Right atrium auricular region (tissue), 2 donors: ENCODE measurements at regions not wholly inside any gene's neighbourhood (a gene's known extent, or its start where the extent isn't known, plus 50 kb on each side); places are given as distances from the start of the nearest gene placed in this dataset.

Source experiments
- DNase-seq: peaks from one replicate; pipeline ENCODE4 v3.0.0-alpha.2; 2019; ENCODE audit warnings: low spot score
- H3K27ac ChIP-seq, 2 donors: fragments of 200-600 bp; sonication (generic); 1 replicate in 1 of 2; 2 replicates in 1 of 2; pipeline ENCODE4 v1.5.1; 2016 to 2019
- H3K27me3 ChIP-seq, 2 donors: fragments of 200-600 bp; sonication (generic); one replicate each; pipeline versions ENCODE4 v1.5.1 to v1.6.0; 2017 to 2019
- H3K36me3 ChIP-seq: fragments of 200-600 bp; sonication (generic); one replicate; pipeline ENCODE4 v1.5.1; 2016
- H3K4me1 ChIP-seq, 2 donors: fragments of 200-600 bp; sonication (generic); one replicate each; pipeline versions ENCODE4 v1.5.1 to v1.6.0; 2017 to 2019
- H3K4me3 ChIP-seq, 2 donors: fragments of 200-600 bp; sonication (generic); 1 replicate in 1 of 2; 2 replicates in 1 of 2; pipeline ENCODE4 v1.5.1; 2017 to 2019; ENCODE audit warnings: mild to moderate bottlenecking in 1 of 2, moderate library complexity in 1 of 2
- H3K9me3 ChIP-seq, 2 donors: fragments of 200-600 bp; sonication (generic); one replicate each; pipeline ENCODE4 v1.5.1; 2019
- CTCF ChIP-seq, 2 donors: fragments of 200-600 bp; sonication (generic); IDR thresholded peaks; one replicate each; pipeline ENCODE4 v1.5.1; 2019; ENCODE audit warnings: antibody characterized with exemption in 2 of 2

- Histone ChIP-seq H3K9me3 (no peaks in the 10 kb centered on the region), H3K36me3 (no peaks in the 10 kb centered on the region), H3K4me1 (no peaks in the 10 kb centered on the region), H3K27ac (no peak overlapping the region), H3K4me3 (no peak overlapping the region), H3K27me3 (no peaks in the 10 kb centered on the region)
- no peak for TF ChIP-seq CTCF (IDR thresholded peaks at IDR 0.05)
- no peak for DNase-seq
These were observed 162.5 kb upstream of the ATP6AP2 start for GRCh38 chrX:40418146-40418812.

GRCh38 chrX:40415675-40416074 is 165.1 kb upstream of the ATP6AP2 start:
- Histone ChIP-seq H3K36me3 (no peaks in the 10 kb centered on the region), H3K4me3 (no peak overlapping the region), H3K27me3 (no peaks in the 10 kb centered on the region), H3K9me3 (no peaks in the 10 kb centered on the region), H3K27ac (no peak overlapping the region), H3K4me1 (no peaks in the 10 kb centered on the region)
- no peak for DNase-seq
- TF ChIP-seq CTCF (IDR thresholded peaks at IDR 0.05) = no peak

- Histone ChIP-seq H3K27me3 (no peaks in the 10 kb centered on the region), H3K4me1 (no peaks in the 10 kb centered on the region), H3K4me3 (no peak overlapping the region), H3K9me3 (peaks cover 0 to 11% of the 10 kb centered on the region in 2 donors), H3K27ac (no peak overlapping the region), H3K36me3 (no peaks in the 10 kb centered on the region)
- TF ChIP-seq CTCF (IDR thresholded peaks at IDR 0.05) = no peak
- DNase-seq = no peak
These were observed 166.4 kb upstream of the ATP6AP2 start for GRCh38 chrX:40414335-40414734.

- H3K9me3 ChIP-seq = peaks cover 0 to 21% of the 10 kb centered on the region in 2 donors
- no peaks in the 10 kb centered on the region for H3K4me1 ChIP-seq
- no peaks in the 10 kb centered on the region for H3K36me3 ChIP-seq
- no peak overlapping the region for H3K27ac ChIP-seq
- no peak for TF ChIP-seq CTCF (IDR thresholded peaks at IDR 0.05)
- no peak overlapping the region for H3K4me3 ChIP-seq
- no peak for DNase-seq
- H3K27me3 ChIP-seq = no peaks in the 10 kb centered on the region
These were observed 169.2 kb upstream of the ATP6AP2 start for GRCh38 chrX:40411340-40412111.

GRCh38 chrX:40410859-40411258 is 169.9 kb upstream of the ATP6AP2 start:
- no peak overlapping the region for H3K27ac ChIP-seq
- H3K9me3 ChIP-seq = peaks cover 0 to 21% of the 10 kb centered on the region in 2 donors
- H3K4me1 ChIP-seq = no peaks in the 10 kb centered on the region
- TF ChIP-seq CTCF (IDR thresholded peaks at IDR 0.05) = no peak
- H3K4me3 ChIP-seq = no peak overlapping the region
- no peaks in the 10 kb centered on the region for H3K27me3 ChIP-seq
- no peaks in the 10 kb centered on the region for H3K36me3 ChIP-seq
- DNase-seq = no peak
